ENCODE measurements at regions not wholly inside any gene's neighbourhood (a gene's known extent, or its start where the extent isn't known, plus 50 kb on each side); places are given as distances from the start of the nearest gene placed in this dataset.
A peak's percentile ranks its signal among the peaks of the same experiment; 100 is the strongest.

- DNase-seq (ENCODE audit: low spot score): no peak
Measured at GRCh38 chr20:10771435-10772140, 97.8 kb upstream of the JAG1 start.

DNA sequence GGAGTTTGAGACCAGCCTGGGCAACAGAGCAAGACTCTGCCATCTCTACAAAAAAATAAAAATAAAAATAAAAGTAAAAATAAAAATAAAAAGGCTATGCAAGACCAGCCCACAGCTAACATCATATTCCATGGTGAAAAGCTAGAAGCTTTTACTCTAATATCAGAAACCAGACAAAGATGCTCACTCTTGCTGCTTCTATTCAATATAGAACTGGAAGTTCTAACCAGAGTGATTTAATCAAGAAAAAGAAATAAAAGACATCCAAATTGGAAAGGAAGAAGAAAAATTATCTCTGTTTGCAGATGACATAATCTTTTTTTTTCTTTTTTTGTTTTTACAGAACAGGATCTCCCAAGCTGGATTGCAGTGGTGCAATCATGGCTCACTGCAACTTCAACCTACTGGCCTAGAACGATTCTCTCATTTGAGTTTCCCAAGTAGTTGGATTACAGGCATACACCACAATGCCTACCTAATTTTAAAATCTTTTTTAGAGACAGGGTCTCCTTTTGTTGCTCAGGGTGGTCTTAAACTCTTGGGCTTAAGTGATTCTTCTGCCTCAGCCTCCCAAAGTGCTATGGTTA, 100.7 kb upstream of the JAG1 start:
- DNase-seq (ENCODE audit: low spot score): no peak

GRCh38 chr20:10777710-10778109, 103.9 kb upstream of the JAG1 start:
- DNase-seq (ENCODE audit: low spot score): no peak

DNA sequence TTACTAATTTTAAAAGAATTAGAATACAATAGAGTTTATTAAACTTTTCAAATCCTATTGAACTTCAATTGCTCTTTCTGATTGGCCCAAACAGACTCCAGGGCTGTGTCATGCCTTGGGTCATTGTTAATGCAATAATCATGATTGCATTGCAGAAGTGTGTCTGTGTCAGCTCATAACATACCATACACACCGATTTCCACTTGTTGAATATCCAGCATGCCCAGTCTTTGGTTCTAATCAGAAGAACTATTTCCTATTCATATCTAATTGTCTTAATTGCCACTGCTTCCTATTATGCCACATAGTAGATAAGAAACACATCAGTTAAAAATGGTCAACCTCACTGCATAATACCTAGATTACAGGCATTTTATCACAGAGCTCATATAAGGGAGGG, 106.1 kb upstream of the JAG1 start:
- DNase-seq (ENCODE audit: low spot score): no peak

DNA sequence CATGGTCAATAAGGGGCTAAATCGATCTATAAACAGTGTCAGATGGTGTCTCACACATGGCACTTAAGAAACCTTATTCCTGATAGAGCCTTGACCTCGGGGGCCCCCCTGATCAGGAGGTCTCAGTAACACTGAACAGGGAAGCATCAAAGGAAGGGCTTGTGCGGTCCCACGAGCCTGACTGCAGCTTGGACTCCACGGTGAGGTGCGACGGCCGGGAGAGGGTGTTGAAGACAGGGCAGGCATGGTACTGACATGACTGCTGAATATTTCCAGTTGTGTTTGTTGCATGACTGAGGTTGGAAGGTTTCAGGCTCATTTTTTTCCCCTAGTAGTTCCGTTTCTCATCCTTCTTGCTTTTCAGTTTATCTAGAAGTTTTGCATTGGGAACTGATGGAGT, 107.1 kb upstream of the JAG1 start:
- no peak for DNase-seq (ENCODE audit: low spot score)

DNA sequence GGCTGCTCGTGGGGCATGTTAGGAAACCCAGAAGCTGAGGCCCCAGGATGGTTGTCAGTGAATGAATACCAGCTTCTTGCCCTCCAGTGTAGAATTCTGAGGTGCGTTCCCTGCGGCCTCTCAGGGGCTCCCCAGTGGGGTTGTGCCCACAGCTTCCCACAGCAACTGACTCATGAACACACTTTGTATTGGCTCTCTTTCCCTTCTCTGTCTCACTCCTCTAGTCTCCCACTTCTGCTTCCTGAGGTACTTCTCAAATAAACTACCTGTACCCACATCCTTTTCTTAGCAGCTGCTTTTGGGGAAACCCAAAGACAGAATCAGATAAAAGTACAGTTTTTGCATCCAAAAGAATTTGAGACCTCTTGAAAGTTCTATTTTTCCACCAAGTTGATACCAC, 107.7 kb upstream of the JAG1 start:
- DNase-seq (ENCODE audit: low spot score): no peak

DNA sequence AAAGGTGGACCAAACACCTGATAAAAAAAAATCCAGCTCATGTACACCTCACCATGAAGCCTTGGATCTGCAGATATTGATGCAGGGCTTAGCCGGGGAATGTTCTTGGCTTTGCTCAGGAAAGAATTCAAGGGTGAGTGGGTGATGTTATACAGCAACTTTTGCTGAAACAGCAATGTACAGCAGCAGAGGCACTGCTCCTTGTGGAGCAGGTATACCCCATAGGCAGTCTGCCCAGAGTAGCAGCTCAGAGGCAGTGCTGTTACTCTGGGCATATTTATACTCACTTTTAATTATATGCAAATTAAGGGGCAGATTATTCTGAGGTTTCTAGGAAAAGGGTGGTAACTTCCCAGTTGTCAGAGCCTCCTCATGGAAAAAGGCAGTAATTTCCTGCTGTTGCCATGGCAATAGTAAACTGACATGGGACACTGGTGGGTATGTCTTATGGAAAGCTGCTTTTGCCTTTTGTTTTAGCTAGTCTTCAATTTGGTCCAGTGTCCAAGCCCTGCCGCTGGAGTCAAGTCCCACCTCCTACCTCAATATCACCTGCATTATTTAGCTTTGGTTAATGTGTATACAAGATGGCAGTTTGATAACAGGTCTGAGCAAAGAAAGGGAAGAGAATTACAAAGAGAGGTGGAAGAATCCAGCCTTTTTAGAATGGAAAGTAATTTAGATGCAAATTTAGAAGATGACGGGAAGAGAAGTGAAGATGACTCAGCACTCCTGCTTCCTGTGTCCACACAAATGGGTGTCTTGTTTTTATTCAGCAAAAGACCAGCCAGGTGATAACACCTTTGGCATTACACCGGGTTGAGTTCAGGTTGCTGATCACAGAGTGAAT, 110.1 kb upstream of the JAG1 start:
- DNase-seq (ENCODE audit: low spot score): no peak

GRCh38 chr20:10784554-10785183, 110.9 kb upstream of the JAG1 start:
- DNase-seq (ENCODE audit: low spot score): no peak

- no peak for DNase-seq (ENCODE audit: low spot score)
Measured at GRCh38 chr20:10786678-10787077, 112.9 kb upstream of the JAG1 start.

DNA sequence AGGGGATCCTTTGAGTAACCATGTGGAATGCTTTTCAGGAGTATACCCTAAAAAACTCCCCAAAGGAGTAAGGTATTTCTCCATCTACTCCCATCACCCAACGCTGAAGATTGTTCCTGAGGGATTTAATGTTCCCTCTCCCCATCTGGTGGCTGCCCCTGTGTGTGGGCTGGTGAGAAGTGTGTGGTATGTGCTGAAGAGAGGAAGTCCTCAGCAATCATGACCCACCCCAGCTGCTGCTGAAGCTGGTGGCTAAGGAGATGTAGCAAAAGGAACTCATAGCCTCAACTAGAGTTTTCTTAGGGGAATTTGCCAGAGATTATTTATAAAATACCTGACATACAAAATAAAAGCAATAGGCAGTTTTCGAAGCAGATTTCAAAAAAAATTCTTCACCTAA, 114.3 kb upstream of the JAG1 start:
- DNase-seq (ENCODE audit: low spot score): no peak

DNA sequence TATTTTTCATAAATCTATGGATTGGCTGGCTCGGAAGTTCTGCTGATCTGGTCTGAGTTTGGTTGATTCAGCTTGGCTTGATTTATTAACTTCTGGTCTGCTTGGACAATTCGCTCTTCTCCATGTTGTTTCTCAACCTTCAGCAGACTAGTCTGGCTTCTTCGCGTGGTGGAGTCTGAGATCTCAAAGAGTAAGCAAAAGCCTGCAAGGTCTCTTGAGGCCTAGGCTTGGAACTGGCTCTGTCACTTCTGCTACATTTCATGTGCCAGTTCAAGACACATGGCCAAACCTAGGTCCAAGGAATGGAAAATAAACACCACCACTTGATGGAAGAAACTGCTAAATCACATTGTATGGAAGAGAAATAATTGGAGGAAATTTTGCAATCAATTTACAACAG, 115.1 kb upstream of the JAG1 start:
- no peak for DNase-seq (ENCODE audit: low spot score)

DNA sequence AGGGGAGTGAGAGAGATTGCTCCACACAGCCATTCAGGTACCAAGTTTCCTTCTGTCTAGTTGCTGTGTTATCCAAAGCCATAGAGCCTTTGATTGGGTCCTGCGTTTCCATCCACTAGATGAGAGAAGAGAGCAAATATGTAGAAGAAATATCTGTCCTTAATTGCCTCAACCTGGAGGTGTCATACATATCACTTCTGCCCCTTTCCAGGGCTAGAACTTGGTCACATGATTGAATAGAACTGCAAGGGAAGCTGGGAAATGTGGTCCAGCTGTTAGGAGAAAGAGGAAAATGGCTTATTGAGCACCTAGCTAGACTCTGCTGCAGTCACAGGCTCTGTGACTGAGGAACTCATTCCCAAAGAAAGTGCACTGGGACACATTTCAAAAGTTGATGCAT, 115.6 kb upstream of the JAG1 start:
- no peak for DNase-seq (ENCODE audit: low spot score)

DNA sequence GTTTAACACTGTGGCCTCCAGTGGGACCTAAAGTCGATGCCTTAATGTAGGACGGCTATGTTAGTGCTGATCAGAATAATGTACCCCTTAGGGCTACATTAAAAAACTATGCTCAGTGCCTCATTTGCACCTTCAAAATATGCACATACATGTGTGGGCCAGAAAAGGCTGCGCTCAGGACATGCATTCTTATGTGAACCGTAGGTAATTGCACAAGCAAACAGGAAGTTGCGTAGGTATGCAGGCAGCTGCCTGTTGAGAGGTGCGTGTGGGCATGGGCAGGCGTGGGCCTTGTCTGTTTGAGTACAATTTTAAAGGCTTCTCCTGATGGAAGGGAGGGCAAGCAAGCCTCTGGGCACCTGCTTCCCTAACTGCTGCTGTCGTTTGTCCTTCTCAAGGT, 116.2 kb upstream of the JAG1 start:
- no peak for DNase-seq (ENCODE audit: low spot score)

GRCh38 chr20:10792291-10792690, 118.5 kb upstream of the JAG1 start:
- no peak for DNase-seq (ENCODE audit: low spot score)

GRCh38 chr20:10793766-10794165, 120.0 kb upstream of the JAG1 start:
- DNase-seq (ENCODE audit: low spot score): no peak

DNA sequence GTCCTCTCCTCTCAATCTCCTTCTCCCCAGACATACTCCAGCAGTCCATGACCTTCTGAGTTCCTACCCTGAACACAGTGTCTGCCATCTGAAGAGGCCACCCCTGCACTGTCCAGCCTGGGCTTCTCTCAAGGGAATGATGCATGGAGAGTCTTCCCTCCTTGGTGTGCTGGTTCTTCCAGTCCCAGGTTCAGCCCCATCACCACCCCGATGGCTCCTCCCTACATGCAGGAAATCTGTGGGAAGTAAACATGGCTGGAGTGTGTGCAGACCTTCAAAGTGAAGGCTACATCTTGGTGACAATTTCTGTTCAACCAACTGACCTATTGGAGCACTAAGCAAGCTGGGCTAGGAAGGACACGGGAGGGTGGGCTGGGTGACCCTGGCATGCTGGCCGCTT, 121.0 kb upstream of the JAG1 start:
- no peak for DNase-seq (ENCODE audit: low spot score)

- DNase-seq (ENCODE audit: low spot score): no peak
Measured at GRCh38 chr20:10795286-10796026, 121.7 kb upstream of the JAG1 start.

GRCh38 chr20:10798811-10799210, 125.0 kb upstream of the JAG1 start:
- no peak for DNase-seq (ENCODE audit: low spot score)

GRCh38 chr20:10799735-10800134, 125.9 kb upstream of the JAG1 start:
- no peak for DNase-seq (ENCODE audit: low spot score)

DNA sequence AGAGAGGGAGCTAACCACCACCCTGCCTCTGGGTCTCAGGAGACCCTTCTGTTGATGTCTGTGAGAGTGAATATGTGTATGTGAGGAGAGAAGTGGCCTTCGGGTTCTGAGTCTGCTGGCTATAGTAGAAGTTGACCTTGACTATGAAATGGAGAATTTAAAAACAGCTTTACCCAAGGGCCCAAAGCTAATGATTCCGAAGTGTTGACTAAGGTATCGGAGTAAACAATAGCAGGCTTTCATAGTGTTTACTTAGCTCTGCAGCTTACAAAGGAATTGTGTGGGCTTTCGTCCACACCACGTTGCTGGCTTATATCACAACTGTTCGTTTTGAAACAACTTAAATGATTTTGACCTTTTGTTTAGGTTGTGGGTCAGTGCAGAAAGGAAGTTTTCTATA, 126.5 kb upstream of the JAG1 start:
- no peak for DNase-seq (ENCODE audit: low spot score)

DNA sequence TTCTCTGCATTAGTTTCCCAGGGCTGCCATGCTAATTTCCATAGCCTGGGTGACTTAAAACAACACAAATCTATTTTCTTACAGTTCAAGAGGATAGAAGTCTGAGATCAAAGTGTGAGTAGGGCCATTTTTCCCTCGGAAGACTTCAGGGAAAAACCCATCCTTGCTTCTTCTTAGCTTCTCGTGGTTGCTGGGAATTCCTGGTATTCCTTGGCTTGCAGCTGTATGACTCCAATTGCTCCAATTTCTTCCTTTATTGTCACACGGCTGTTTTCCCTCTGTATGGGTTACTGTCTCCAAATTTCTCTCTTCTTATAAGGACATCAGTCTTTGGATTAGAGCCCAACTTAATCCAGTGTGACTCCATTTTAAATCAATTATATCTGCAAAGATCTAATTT, 128.4 kb upstream of the JAG1 start:
- DNase-seq (ENCODE audit: low spot score): peak; percentile 18

- DNase-seq (ENCODE audit: low spot score): no peak
Measured at GRCh38 chr20:10805764-10806163, 132.0 kb upstream of the JAG1 start.
